NCI-H526 (cell line): ENCODE measurements at regions not wholly inside any gene's neighbourhood (a gene's known extent, or its start where the extent isn't known, plus 50 kb on each side); places are given as distances from the start of the nearest gene placed in this dataset.
"Not testable (repeated sequence)": the region's sequence is repeated elsewhere in the genome, so short reads cannot be mapped to it uniquely, and the experiment has no call there.

Experiments used
- DNase-seq, 2 experiments: peaks; one replicate each; lab custom pipeline; 2025; lab: John Stamatoyannopoulos, UW

- DNase-seq = no peak
Observed at GRCh38 chrX:55326985-55327384, 62.3 kb upstream of the PAGE3 start.

- no peak for DNase-seq
Observed at GRCh38 chrX:55335296-55335695, 70.6 kb upstream of the PAGE3 start.

- no peak for DNase-seq
Observed at GRCh38 chrX:55336176-55336575, 71.5 kb upstream of the PAGE3 start.

DNA sequence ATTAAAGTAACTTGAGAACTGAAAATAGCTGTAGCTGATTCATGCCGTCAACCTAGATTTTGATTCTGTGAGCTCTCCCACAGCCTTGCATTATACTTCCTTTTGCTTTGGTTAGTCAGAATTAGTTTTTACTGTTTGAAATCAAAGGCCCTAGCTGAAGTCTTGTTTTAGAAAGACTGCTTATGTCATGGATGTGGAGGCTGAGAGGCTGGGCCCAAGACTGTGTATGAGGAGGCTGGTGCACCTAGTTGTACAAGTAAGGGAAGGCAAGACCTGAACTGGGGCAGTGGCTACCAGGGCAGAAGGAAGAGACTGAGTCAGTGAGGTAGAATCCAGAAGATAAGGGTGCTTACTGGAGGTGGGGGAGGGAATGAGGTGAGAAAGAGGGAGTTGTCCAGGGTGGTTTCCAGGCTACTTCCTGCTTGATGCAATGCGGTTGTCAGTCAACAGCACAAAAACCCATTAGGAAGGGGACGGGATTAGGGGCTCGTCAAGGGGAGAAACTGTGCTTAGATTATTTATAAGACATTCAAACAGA lies 76.2 kb upstream of the PAGE3 start:
- no peak for DNase-seq

GRCh38 chrX:55342533-55343501 lies 78.1 kb upstream of the PAGE3 start:
- DNase-seq = peak; percentile 2 to 32

DNA sequence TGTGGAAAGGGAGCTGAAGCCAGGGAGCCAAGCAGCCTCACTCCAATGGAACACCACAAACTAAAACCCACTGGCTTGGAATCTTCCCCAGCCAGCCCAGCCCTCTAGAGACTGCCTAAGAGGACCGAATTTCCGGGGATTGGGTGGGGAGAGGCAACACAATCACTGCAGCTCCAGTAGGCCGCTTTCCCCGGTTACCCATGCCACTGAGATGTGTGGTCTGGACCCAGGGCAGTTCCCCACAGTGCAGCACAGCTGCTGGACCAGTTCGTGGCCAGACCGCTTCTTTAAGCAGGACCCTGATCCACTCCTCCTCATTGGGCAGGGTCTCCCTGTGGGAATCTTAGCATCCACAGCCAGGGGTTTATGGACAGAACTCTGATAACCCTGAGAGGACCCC lies 91.9 kb upstream of the PAGE3 start:
- no peak for DNase-seq

DNA sequence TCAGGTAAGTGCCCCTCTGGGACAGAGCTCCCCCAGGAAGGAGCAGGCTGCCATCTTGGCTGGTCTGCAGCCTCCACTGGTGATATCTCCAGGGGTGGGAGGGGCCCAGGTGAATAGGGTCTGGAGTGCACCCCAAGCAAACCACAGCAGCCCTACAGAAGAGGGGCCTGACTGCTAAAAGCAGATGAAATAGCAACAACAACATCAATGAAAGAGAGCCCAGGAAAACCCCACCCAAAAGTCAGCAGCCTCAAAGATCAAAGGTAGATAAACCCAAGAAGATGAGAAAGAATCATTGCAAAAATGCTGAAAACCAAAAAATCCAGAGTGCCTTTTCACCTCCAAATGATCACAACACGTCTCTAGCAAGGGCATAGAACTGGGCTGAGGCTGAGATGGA lies 92.5 kb upstream of the PAGE3 start:
- no peak for DNase-seq

DNA sequence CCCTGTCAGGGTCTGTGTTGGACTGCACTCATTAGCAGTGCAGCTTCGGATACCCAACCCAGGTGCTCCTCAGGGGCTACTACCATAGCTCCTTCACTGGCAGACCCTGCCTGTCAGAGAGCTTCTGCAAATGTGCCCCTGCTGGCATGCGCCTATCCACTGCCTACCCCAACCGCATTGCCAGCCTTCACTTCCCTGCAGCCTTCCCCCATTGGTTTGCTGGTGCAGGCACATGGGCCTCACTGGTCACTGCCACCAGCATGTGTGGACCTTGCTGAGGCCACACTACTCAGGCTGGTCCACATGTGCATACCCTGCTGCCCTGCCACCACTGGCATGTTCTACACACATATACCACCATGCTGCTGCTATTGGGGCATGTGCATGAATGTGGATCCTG lies 72.5 kb upstream of the MAGEH1 start:
- no peak for DNase-seq

DNA sequence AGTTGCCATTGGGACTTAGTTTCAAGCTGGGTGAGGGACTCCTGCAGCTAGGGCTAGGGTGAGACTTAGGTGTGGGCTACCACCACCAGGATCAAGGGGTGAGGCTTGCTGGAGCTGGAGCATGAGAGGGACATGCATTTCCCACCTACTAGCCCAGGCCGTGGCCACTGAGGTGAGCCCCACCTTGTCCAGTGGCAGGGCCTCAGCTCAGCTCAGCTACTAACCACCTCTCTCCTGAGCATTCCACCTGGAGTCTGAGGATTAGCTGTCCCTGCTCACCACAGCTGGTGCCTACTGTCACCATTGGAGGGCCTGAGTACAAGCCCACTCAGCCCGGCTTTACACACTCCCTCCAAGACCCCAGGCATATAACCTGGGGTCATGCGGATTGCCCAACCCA lies 62.6 kb upstream of the MAGEH1 start:
- no peak for DNase-seq

GRCh38 chrX:55396836-55397235 lies 55.1 kb upstream of the MAGEH1 start:
- not testable (repeated sequence) for DNase-seq
